ENCODE measurements at regions not wholly inside any gene's neighbourhood (a gene's known extent, or its start where the extent isn't known, plus 50 kb on each side); places are given as distances from the start of the nearest gene placed in this dataset.

GRCh38 chr13:59495936-59496512 lies 667.7 kb downstream of the DIAPH3 start:
- Mint-ChIP-seq H3K4me1 (ENCODE audit: low read depth) (no peaks in the 10 kb centered on the region), H3K9me3 (ENCODE audit: low read depth) (peaks cover 3% of the 10 kb centered on the region), H3K36me3 (no peaks in the 10 kb centered on the region), H3K4me3 (no peak overlapping the region), H3K27me3 (no peaks in the 10 kb centered on the region), H3K27ac (no peak overlapping the region)

GRCh38 chr13:59497621-59498247 lies 666.0 kb downstream of the DIAPH3 start:
- no peaks in the 10 kb centered on the region for H3K27me3 Mint-ChIP-seq
- peaks cover 3% of the 10 kb centered on the region for H3K9me3 Mint-ChIP-seq (ENCODE audit: low read depth)
- no peak overlapping the region for H3K27ac Mint-ChIP-seq
- H3K4me1 Mint-ChIP-seq (ENCODE audit: low read depth), result no peaks in the 10 kb centered on the region
- H3K36me3 Mint-ChIP-seq, result no peaks in the 10 kb centered on the region
- no peak overlapping the region for H3K4me3 Mint-ChIP-seq

- H3K27me3 Mint-ChIP-seq, result no peaks in the 10 kb centered on the region
- peaks cover 3% of the 10 kb centered on the region for H3K9me3 Mint-ChIP-seq (ENCODE audit: low read depth)
- H3K4me1 Mint-ChIP-seq (ENCODE audit: low read depth), result no peaks in the 10 kb centered on the region
- H3K36me3 Mint-ChIP-seq, result no peaks in the 10 kb centered on the region
- H3K4me3 Mint-ChIP-seq, result no peak overlapping the region
- H3K27ac Mint-ChIP-seq, result no peak overlapping the region
Measured at GRCh38 chr13:59501004-59501403, 662.7 kb downstream of the DIAPH3 start.

GRCh38 chr13:59504407-59504806 lies 659.3 kb downstream of the DIAPH3 start:
- no peak overlapping the region for H3K4me3 Mint-ChIP-seq
- H3K4me1 Mint-ChIP-seq (ENCODE audit: low read depth), result no peaks in the 10 kb centered on the region
- no peak overlapping the region for H3K27ac Mint-ChIP-seq
- H3K36me3 Mint-ChIP-seq, result no peaks in the 10 kb centered on the region
- peaks cover 3% of the 10 kb centered on the region for H3K9me3 Mint-ChIP-seq (ENCODE audit: low read depth)
- H3K27me3 Mint-ChIP-seq, result no peaks in the 10 kb centered on the region

- no peaks in the 10 kb centered on the region for H3K27me3 Mint-ChIP-seq
- no peaks in the 10 kb centered on the region for H3K36me3 Mint-ChIP-seq
- no peak overlapping the region for H3K4me3 Mint-ChIP-seq
- H3K9me3 Mint-ChIP-seq (ENCODE audit: low read depth), result no peaks in the 10 kb centered on the region
- H3K4me1 Mint-ChIP-seq (ENCODE audit: low read depth), result no peaks in the 10 kb centered on the region
- no peak overlapping the region for H3K27ac Mint-ChIP-seq
Measured at GRCh38 chr13:59510386-59510785, 653.3 kb downstream of the DIAPH3 start.

- no peaks in the 10 kb centered on the region for H3K27me3 Mint-ChIP-seq
- H3K4me3 Mint-ChIP-seq, result no peak overlapping the region
- no peaks in the 10 kb centered on the region for H3K4me1 Mint-ChIP-seq (ENCODE audit: low read depth)
- H3K36me3 Mint-ChIP-seq, result no peaks in the 10 kb centered on the region
- no peak overlapping the region for H3K27ac Mint-ChIP-seq
- H3K9me3 Mint-ChIP-seq (ENCODE audit: low read depth), result no peaks in the 10 kb centered on the region
Measured at GRCh38 chr13:59513686-59514085, 650.0 kb downstream of the DIAPH3 start.

GRCh38 chr13:59514316-59514715 lies 649.4 kb downstream of the DIAPH3 start:
- H3K9me3 Mint-ChIP-seq (ENCODE audit: low read depth), result no peaks in the 10 kb centered on the region
- H3K36me3 Mint-ChIP-seq, result no peaks in the 10 kb centered on the region
- H3K4me1 Mint-ChIP-seq (ENCODE audit: low read depth), result no peaks in the 10 kb centered on the region
- H3K27ac Mint-ChIP-seq, result no peak overlapping the region
- H3K27me3 Mint-ChIP-seq, result no peaks in the 10 kb centered on the region
- H3K4me3 Mint-ChIP-seq, result no peak overlapping the region

GRCh38 chr13:59519819-59520218 lies 643.9 kb downstream of the DIAPH3 start:
- Mint-ChIP-seq H3K9me3 (ENCODE audit: low read depth) (no peaks in the 10 kb centered on the region), H3K4me3 (no peak overlapping the region), H3K4me1 (ENCODE audit: low read depth) (no peaks in the 10 kb centered on the region), H3K27ac (no peak overlapping the region), H3K27me3 (no peaks in the 10 kb centered on the region), H3K36me3 (no peaks in the 10 kb centered on the region)

GRCh38 chr13:59521549-59521948 lies 642.2 kb downstream of the DIAPH3 start:
- Mint-ChIP-seq H3K9me3 (ENCODE audit: low read depth) (no peaks in the 10 kb centered on the region), H3K36me3 (no peaks in the 10 kb centered on the region), H3K4me1 (ENCODE audit: low read depth) (no peaks in the 10 kb centered on the region), H3K4me3 (no peak overlapping the region), H3K27ac (no peak overlapping the region), H3K27me3 (peaks cover 2% of the 10 kb centered on the region)

GRCh38 chr13:59522652-59523051 lies 641.1 kb downstream of the DIAPH3 start:
- Mint-ChIP-seq H3K27ac (no peak overlapping the region), H3K4me3 (no peak overlapping the region)

GRCh38 chr13:59527500-59527899 lies 636.2 kb downstream of the DIAPH3 start:
- no peaks in the 10 kb centered on the region for H3K36me3 Mint-ChIP-seq

More at GRCh38 chr13:59522652-59523051, 641.1 kb downstream of the DIAPH3 start:
- Mint-ChIP-seq H3K36me3 (no peaks in the 10 kb centered on the region), H3K27me3 (peaks cover 2% of the 10 kb centered on the region), H3K9me3 (ENCODE audit: low read depth) (no peaks in the 10 kb centered on the region), H3K4me1 (ENCODE audit: low read depth) (no peaks in the 10 kb centered on the region)

GRCh38 chr13:59531571-59532091 lies 632.1 kb downstream of the DIAPH3 start:
- no peaks in the 10 kb centered on the region for H3K27me3 Mint-ChIP-seq
- no peaks in the 10 kb centered on the region for H3K36me3 Mint-ChIP-seq
- peaks cover 13% of the 10 kb centered on the region for H3K4me1 Mint-ChIP-seq (ENCODE audit: low read depth)
- H3K4me3 Mint-ChIP-seq, result peak overlapping the region; percentile 25
- H3K27ac Mint-ChIP-seq, result no peak overlapping the region
- H3K9me3 Mint-ChIP-seq (ENCODE audit: low read depth), result no peaks in the 10 kb centered on the region

More at GRCh38 chr13:59527500-59527899, 636.2 kb downstream of the DIAPH3 start:
- no peak overlapping the region for H3K4me3 Mint-ChIP-seq
- H3K4me1 Mint-ChIP-seq (ENCODE audit: low read depth), result peaks cover 13% of the 10 kb centered on the region
- no peaks in the 10 kb centered on the region for H3K9me3 Mint-ChIP-seq (ENCODE audit: low read depth)
- no peak overlapping the region for H3K27ac Mint-ChIP-seq
- peaks cover 2% of the 10 kb centered on the region for H3K27me3 Mint-ChIP-seq

GRCh38 chr13:59532405-59532804 lies 631.3 kb downstream of the DIAPH3 start:
- H3K27me3 Mint-ChIP-seq, result no peaks in the 10 kb centered on the region
- no peak overlapping the region for H3K27ac Mint-ChIP-seq
- H3K4me1 Mint-ChIP-seq (ENCODE audit: low read depth), result peaks cover 13% of the 10 kb centered on the region
- no peaks in the 10 kb centered on the region for H3K9me3 Mint-ChIP-seq (ENCODE audit: low read depth)
- no peaks in the 10 kb centered on the region for H3K36me3 Mint-ChIP-seq
- H3K4me3 Mint-ChIP-seq, result no peak overlapping the region

- Mint-ChIP-seq H3K36me3 (no peaks in the 10 kb centered on the region), H3K27me3 (no peaks in the 10 kb centered on the region), H3K4me3 (no peak overlapping the region), H3K9me3 (ENCODE audit: low read depth) (no peaks in the 10 kb centered on the region), H3K27ac (no peak overlapping the region), H3K4me1 (ENCODE audit: low read depth) (peaks cover 13% of the 10 kb centered on the region)
Measured at GRCh38 chr13:59533561-59534555, 629.9 kb downstream of the DIAPH3 start.

GRCh38 chr13:59534806-59535205 lies 628.9 kb downstream of the DIAPH3 start:
- no peak overlapping the region for H3K4me3 Mint-ChIP-seq
- H3K27ac Mint-ChIP-seq, result no peak overlapping the region
- H3K4me1 Mint-ChIP-seq (ENCODE audit: low read depth), result peaks cover 13% of the 10 kb centered on the region
- H3K27me3 Mint-ChIP-seq, result no peaks in the 10 kb centered on the region
- H3K36me3 Mint-ChIP-seq, result no peaks in the 10 kb centered on the region
- H3K9me3 Mint-ChIP-seq (ENCODE audit: low read depth), result no peaks in the 10 kb centered on the region

Data from activated naive CD8-positive, alpha-beta T cell (primary cell).